GM19239 (cell line): ENCODE measurements at regions not wholly inside any gene's neighbourhood (a gene's known extent, or its start where the extent isn't known, plus 50 kb on each side); places are given as distances from the start of the nearest gene placed in this dataset.
"Not testable (repeated sequence)": the region's sequence is repeated elsewhere in the genome, so short reads cannot be mapped to it uniquely, and the experiment has no call there.

Experiments used
- DNase-seq: peaks from one replicate; pipeline ENCODE4 v3.0.0; 2011; ENCODE audit warnings: low spot score; ENCODE audit not compliant: insufficient read length
- FAIRE-seq: peaks from 2 replicates; lab custom pipeline; 2011; peaks lifted over from hg19 to GRCh38; lab: Jason Lieb, UNC

- DNase-seq, FAIRE-seq: not testable (repeated sequence)
These were observed 217.0 kb downstream of the ATP6V0E2 start for GRCh38 chr7:150090776-150091175.

DNA sequence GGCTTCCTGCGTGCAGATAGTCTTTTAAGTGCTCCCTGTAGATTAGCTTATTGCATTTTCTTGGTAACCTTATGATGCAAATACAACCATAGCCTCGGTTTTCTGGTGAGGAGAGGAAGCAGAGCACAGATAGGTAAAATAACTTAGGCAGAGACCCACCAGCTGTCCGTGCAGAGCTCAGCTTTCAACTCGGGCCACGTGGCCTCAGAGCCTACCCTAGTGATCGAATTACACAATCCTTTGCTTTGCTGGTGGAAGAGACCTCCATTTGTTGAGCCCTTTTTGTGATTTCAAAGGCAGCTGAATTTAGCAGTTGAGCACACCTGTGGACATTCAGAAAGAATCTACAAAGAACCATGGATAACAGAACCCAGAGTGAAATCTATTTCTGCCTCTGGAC, 220.1 kb downstream of the ATP6V0E2 start:
- FAIRE-seq: peak; percentile 53
- not testable (repeated sequence) for DNase-seq

DNA sequence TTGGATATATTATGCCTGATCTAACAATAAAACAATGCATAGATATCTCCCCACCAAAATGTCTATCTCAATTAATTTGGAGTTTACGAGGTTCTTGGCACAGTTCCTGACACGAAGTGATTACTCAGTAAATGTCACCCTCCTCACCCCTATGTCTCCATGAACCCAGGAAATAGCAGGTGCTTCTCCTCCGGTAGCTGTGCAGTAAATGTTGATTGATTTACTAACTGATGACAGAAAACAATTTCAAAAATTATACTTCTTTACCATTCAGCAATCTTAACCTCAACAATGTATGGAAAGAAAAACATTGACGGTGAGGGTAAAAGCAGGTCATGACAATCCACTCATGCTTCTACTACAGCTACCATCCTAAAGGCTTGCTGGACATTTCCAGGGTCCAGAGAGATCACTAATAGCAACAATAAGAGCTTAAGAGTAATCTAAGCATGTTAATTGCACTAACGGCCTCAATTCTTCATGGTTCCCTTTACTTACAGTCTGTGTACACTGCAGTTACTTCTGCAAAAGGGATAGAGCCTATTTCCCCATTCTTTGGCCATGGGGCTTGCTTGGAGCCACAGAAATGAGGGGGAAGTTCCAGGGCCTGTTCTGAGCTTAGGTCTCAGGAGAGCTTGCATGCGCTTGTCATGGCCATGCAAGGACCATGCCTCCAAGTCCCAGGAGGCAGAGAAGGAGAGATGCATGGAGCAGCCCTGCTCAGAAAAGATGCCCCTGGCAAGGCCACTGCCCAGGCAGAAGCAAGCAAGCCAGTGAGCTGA, 222.6 kb downstream of the ATP6V0E2 start:
- DNase-seq, FAIRE-seq: not testable (repeated sequence)

- DNase-seq, FAIRE-seq: not testable (repeated sequence)
These were observed 224.6 kb upstream of the LRRC61 start for GRCh38 chr7:150098592-150098991.

DNA sequence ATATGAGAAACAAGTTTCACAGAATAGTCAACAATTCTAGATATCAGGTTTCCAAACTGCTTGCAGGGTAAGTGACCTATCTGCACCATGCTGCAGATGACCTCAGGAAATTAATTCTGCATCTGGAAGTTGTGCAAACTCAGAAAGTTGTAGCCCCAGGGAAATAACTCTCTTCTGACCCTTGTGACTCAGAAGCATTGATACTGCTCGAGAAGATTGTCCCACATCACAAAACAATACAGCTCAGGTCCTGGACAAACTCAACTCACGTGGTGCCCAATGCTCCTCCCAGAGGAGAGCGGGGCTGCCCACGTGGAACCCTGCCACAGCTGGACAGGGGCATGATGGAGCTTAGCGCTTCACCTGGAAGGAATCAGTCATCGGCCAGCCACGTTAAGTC, 221.9 kb upstream of the LRRC61 start:
- FAIRE-seq: not testable (repeated sequence)

DNA sequence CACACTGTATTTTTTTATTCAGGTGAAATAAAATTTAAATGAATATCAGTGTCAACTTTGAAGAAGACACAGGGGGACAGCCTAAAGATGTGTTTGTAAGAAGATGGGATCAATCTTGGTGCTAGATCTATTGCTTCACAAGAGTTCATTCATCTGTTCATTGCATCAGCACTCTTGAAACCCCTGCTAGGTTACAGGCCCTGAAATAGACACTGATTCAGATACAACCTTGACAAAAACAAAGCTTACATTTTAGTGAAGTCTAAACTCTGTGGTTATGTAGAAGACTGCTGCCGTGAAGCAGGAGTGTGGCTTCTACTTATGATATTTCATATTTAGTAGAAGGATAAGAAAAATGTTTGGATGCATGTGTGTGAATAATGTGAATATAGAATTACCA, 215.9 kb upstream of the LRRC61 start:
- not testable (repeated sequence) for FAIRE-seq, DNase-seq

More for the DNA sequence above, 221.9 kb upstream of the LRRC61 start:
- DNase-seq: not testable (repeated sequence)

DNA sequence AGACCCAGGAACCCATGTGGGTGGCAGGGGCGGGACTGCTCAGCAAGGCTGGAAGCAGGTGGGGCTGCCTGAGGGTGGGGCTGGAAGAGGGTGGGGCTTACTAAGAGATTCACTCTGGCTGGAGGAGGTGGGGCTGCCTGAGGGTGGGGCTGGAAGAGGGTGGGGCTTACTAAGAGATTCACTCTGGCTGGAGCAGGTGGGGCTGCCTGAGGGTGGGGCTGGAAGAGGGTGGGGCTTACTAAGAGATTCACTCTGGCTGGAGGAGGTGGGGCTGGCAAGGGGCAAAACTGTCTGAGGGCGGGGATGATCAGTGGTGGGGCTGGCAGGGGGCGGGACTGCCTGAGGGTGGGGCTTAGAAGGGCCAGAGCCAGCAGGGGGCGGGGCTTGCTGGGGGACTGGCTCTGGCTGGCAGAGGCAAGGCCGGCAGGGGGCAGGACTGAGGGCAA, 212.8 kb upstream of the LRRC61 start:
- not testable (repeated sequence) for DNase-seq, FAIRE-seq

- not testable (repeated sequence) for FAIRE-seq
These were observed 212.3 kb upstream of the LRRC61 start for GRCh38 chr7:150110882-150111281.

DNA sequence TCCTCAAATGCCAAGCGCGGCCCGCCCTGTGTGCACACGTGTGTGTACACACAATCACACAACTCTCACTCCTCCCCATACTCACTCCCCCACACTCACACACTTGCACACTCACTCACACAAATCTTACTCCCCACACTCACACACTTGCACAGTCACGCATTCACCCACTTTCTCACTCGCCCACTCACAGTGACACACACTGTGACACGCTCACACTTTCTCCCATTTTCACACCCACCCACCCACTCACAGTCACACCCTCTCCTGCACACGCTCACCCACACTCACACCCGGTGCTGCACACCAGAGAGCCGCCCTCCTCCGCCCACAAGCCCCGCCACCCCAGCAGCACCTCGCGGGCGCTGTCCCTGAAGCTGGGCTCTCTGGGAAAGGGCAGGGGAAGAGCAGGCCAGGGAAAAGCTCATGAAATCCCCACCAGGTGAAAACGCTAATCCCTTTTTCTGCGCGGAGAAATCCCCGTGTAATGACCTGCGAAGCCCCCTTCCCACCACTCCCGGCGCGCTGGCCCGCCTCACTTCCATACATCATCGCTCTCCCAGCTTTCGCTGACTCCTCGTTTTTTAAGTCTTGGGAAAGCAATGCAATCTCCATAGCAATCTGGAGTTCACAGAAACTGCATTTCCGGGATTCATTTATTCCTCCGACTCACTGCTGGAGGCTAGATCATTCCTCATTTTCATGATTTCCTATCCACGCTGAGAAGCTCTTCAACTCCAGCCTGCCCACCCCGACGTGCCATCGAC, 211.6 kb upstream of the LRRC61 start:
- not testable (repeated sequence) for FAIRE-seq, DNase-seq

More at GRCh38 chr7:150110882-150111281, 212.3 kb upstream of the LRRC61 start:
- DNase-seq: not testable (repeated sequence)

GRCh38 chr7:150113301-150113700, 209.9 kb upstream of the LRRC61 start:
- FAIRE-seq, DNase-seq: not testable (repeated sequence)

DNA sequence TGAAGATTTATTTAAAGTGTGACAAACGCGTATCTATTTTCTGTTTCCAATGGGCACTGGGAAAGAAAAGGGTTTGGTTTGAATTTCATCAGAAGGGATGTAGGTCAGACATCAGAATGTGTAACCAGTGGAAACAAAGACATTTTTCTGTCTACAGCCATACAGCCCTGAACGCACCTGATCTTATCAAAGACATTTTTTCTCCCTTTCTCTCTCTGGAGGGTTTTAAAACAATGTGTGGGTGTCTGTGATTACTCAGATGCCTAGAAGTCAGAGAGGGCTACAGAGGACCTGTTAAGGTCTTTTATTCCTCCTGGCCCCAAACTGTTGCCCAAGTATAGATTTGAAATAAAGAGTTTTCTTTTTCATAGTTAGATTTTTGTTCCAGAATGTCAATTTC, 208.6 kb upstream of the LRRC61 start:
- not testable (repeated sequence) for DNase-seq, FAIRE-seq

DNA sequence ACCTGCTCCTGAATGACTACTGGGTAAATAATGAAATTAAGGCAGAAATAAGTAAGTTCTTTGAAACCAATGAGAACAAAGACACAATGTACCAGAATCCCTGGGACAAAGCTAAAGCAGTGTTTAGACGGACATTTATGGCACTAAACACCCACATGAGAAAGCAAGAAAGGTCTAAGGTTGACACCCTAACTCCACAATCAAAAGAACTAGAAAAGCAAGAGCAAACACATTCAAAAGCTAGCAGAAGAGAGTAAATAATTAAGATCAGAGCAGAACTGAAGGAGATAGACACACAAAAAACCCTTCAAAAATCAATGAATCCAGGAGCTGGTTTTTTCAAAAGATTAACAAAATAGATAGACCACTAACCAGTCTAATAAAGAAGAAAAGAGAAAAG, 203.2 kb upstream of the LRRC61 start:
- FAIRE-seq, DNase-seq: not testable (repeated sequence)

DNA sequence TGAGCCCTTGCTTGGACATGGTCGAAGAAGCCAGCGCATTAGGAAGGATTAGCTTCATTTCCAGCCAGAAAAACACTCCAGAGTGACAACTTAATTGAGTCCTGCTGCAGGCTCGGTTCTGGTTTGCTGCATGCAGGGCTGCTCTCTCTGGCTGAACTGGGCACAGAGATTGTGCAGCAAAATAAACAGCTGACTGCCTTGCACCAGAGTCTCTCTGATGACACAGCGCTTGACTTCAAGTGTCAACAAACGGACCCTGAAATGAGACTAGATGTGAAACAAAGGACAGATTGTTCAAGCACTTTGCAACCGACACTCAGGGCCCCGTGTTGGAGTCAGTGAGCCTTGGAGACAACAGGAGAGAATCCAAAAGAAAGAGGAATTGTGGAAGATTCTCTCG, 197.3 kb upstream of the LRRC61 start:
- DNase-seq, FAIRE-seq: not testable (repeated sequence)

DNA sequence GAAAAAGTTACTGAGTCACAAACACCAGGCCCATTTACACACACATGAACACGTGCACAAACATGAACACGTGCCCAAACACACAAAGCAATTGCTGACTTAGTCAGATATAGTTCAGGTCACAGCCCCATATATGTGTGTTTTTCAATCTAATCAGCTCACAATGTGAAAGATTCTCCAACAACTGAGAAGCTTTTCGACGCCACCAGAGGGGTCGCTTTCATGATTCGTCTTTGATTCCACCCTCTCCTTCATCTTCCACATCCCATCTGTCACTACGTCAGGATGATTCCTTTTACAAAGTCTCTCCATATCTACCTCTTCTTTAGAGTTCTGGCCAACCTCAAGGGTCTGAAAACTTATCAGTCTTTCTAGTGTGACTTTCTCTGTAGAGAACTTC, 188.7 kb upstream of the LRRC61 start:
- not testable (repeated sequence) for FAIRE-seq, DNase-seq

GRCh38 chr7:150135620-150136190, 187.4 kb upstream of the LRRC61 start:
- FAIRE-seq, DNase-seq: not testable (repeated sequence)

DNA sequence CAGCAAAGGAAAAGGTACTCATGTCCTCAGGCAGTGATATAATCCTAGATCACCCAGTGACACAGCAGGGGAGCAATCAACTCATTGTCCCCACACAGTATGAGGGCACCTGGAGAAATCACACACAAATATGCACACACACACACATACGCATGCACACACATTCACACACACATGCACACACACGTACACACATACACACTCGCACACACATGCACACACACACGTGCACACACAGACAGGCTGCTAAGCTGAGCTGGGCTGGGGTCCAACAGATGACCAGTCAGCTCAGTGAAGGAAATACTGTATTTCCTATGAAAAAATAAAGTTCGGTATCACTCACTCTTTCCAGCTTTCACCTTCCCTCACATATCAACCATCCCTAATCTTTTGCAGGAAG, 183.3 kb upstream of the LRRC61 start:
- not testable (repeated sequence) for FAIRE-seq, DNase-seq

DNA sequence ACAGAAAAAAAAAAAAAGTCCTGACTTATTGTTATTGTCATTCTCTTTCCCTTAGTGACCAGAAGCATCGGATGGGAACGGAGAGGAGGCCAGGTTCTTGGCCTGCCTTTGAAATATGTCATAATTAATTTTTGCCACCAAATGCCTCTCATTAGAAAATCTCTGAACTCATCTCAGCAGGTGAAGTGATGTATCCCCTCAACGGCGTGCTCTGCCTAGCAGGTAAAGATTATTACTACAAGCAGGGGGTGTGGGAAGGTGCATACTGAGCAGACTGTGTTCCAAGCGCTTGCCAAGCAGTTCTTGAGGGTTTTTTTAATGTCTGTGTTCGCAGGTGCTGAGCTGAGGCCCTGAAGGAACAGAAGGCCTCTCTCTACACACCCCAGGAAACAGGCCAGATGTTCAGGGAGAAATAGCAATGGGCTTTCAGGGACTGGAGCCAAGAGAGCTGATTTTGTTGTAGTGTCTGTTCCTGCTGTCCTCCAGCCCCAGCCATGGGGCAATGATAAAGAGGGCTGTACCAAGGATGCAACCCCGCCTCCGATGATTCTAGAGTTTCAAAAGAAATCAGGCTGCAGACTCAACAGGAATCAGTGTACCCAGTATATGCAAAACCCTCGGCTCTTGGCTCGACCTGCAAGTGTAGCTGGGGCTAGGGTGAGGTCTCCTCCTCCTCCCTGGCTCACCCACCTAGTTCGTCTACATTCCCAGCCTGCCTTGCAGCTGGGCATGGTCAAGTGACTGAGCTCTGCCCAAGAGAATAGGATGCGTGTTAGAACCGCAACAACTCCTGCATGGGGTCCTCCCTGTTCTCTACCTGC, 181.4 kb upstream of the LRRC61 start:
- not testable (repeated sequence) for DNase-seq, FAIRE-seq

DNA sequence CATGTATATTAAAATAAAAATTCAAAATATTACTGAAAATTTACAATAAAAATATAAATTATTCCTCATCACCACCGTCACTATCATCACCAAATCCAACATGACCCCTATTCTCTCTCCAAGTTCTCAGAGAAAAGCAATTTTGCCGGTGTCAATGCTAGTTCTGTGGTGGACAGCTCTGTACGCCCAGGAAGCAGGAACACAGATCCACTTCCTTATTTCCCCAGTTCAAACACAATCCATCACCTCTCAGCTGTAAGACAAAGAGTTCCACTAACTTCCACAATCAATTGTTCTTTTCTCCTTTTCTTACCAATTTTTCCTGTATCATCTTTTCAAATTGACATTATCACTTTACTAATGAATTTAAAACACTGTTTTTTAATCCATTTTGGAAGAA, 177.0 kb upstream of the LRRC61 start:
- not testable (repeated sequence) for FAIRE-seq, DNase-seq

- DNase-seq, FAIRE-seq: not testable (repeated sequence)
These were observed 175.6 kb upstream of the LRRC61 start for GRCh38 chr7:150147524-150147923.
